HEK293 (cell line): ENCODE measurements at regions not wholly inside any gene's neighbourhood (a gene's known extent, or its start where the extent isn't known, plus 50 kb on each side); places are given as distances from the start of the nearest gene placed in this dataset.

Experiments
- CTCF ChIA-PET: fragments of 350-600 bp; formaldehyde crosslinking; extraction: SDS; loops from one replicate; lab custom pipeline; 2021; ENCODE audit warnings: antibody characterized with exemption; lab: Yijun Ruan, JAX
- POLR2A ChIA-PET: fragments of 300-600 bp; formaldehyde crosslinking; extraction: SDS; loops from one replicate; lab custom pipeline; 2020; ENCODE audit warnings: antibody characterized with exemption, inconsistent platforms; lab: Yijun Ruan, JAX
- H3K27ac ChIP-seq: fragments of 200-500 bp; sonication (Bioruptor generic); 2 replicates; pipeline ENCODE4 v1.5.1; 2014; ENCODE audit warnings: low read depth, low read length, control low read depth, inconsistent platforms; ENCODE audit errors: extremely low read depth
- H3K36me3 ChIP-seq, 2 experiments: fragments of 200-500 bp in 1 of 2; sonication (Bioruptor generic) in 1 of 2; 1 replicate in 1 of 2; 2 replicates in 1 of 2; pipeline ENCODE4 v1.5.1; 2014 to 2017; ENCODE audit warnings: inconsistent platforms in 2 of 2, low read length in 2 of 2; ENCODE audit not compliant: control insufficient read depth in 2 of 2, insufficient read depth in 1 of 2
- H3K4me1 ChIP-seq: fragments of 200-500 bp; sonication (Bioruptor generic); 2 replicates; pipeline ENCODE4 v1.5.1; 2014; ENCODE audit warnings: mild to moderate bottlenecking, low read length, inconsistent platforms; ENCODE audit not compliant: control insufficient read depth, insufficient read depth
- H3K4me3 ChIP-seq: 2 replicates; pipeline ENCODE4 v1.5.1; 2011; ENCODE audit warnings: low read depth, mild to moderate bottlenecking, control low read depth, low read length, moderate library complexity
- H3K9me3 ChIP-seq: fragments of 200-500 bp; sonication (Bioruptor generic); 2 replicates; pipeline ENCODE4 v1.5.1; 2014; ENCODE audit warnings: low read depth, low read length, inconsistent platforms; ENCODE audit not compliant: control insufficient read depth, insufficient read depth
- BCL6B ChIP-seq: fragments of 450-650 bp; formaldehyde crosslinking; IDR thresholded peaks from 2 replicates; pipeline ENCODE4 v1.5.1; 2017; ENCODE audit warnings: missing biosample characterization, missing genetic modification characterization
- OVOL3 ChIP-seq: fragments of 450-650 bp; formaldehyde crosslinking; IDR thresholded peaks from 2 replicates; pipeline ENCODE4 v1.5.1; 2016; ENCODE audit warnings: missing biosample characterization, missing genetic modification characterization
- ZBTB21 ChIP-seq: fragments of 450-650 bp; formaldehyde crosslinking; IDR thresholded peaks from 2 replicates; pipeline ENCODE4 v1.5.1; 2017; ENCODE audit warnings: missing biosample characterization, missing genetic modification characterization
- ZBTB6 ChIP-seq: fragments of 450-650 bp; formaldehyde crosslinking; IDR thresholded peaks from 2 replicates; pipeline ENCODE4 v1.5.1; 2017; ENCODE audit warnings: missing biosample characterization, missing genetic modification characterization
- ZNF155 ChIP-seq: fragments of 450-650 bp; formaldehyde crosslinking; IDR thresholded peaks from 2 replicates; pipeline ENCODE4 v1.5.1; 2016; ENCODE audit warnings: missing biosample characterization, missing genetic modification characterization
- ZNF423 ChIP-seq: fragments of 450-650 bp; formaldehyde crosslinking; IDR thresholded peaks from 2 replicates; pipeline ENCODE4 v1.5.1; 2016; ENCODE audit warnings: missing biosample characterization, missing genetic modification characterization
- ZNF510 ChIP-seq: fragments of 450-650 bp; formaldehyde crosslinking; IDR thresholded peaks from 2 replicates; pipeline ENCODE4 v1.5.1; 2018; ENCODE audit warnings: mild to moderate bottlenecking, missing genetic modification characterization, missing biosample characterization; ENCODE audit not compliant: insufficient replicate concordance
- ZNF558 ChIP-seq: fragments of 450-650 bp; formaldehyde crosslinking; IDR thresholded peaks from 2 replicates; pipeline ENCODE4 v1.5.1; 2016; ENCODE audit warnings: missing biosample characterization, missing genetic modification characterization
- ZNF571 ChIP-seq: fragments of 450-650 bp; formaldehyde crosslinking; IDR thresholded peaks from 2 replicates; pipeline ENCODE4 v1.5.0; 2017; ENCODE audit warnings: missing biosample characterization, missing genetic modification characterization
- ZNF585B ChIP-seq: fragments of 450-650 bp; formaldehyde crosslinking; IDR thresholded peaks from 2 replicates; pipeline ENCODE4 v1.5.1; 2016; ENCODE audit warnings: missing biosample characterization, missing genetic modification characterization
- ZNF621 ChIP-seq: fragments of 450-650 bp; formaldehyde crosslinking; IDR thresholded peaks from 2 replicates; pipeline ENCODE4 v1.5.1; 2017; ENCODE audit warnings: missing biosample characterization, missing genetic modification characterization
- ZNF623 ChIP-seq: fragments of 450-650 bp; formaldehyde crosslinking; IDR thresholded peaks from 2 replicates; pipeline ENCODE4 v1.5.1; 2016; ENCODE audit warnings: missing biosample characterization, missing genetic modification characterization
- ZNF624 ChIP-seq: fragments of 450-650 bp; formaldehyde crosslinking; IDR thresholded peaks from 2 replicates; pipeline ENCODE4 v1.5.1; 2017; ENCODE audit warnings: missing biosample characterization, missing genetic modification characterization
- ZNF626 ChIP-seq: fragments of 450-650 bp; sonication (Bioruptor Pico); formaldehyde crosslinking; IDR thresholded peaks from 2 replicates; pipeline ENCODE4 v1.5.1; 2018; ENCODE audit warnings: missing biosample characterization, missing genetic modification characterization, inconsistent platforms
- ZNF670 ChIP-seq: fragments of 450-650 bp; formaldehyde crosslinking; IDR thresholded peaks from 2 replicates; pipeline ENCODE4 v1.5.1; 2016; ENCODE audit warnings: missing biosample characterization, missing genetic modification characterization, low read depth
- ZNF747 ChIP-seq: fragments of 450-650 bp; formaldehyde crosslinking; IDR thresholded peaks from 2 replicates; pipeline ENCODE4 v1.5.1; 2016; ENCODE audit warnings: missing biosample characterization, missing genetic modification characterization
- TF ChIP-seq, protein P1 (sequence below): fragments of 450-650 bp; formaldehyde crosslinking; IDR thresholded peaks from 2 replicates; pipeline ENCODE4 v1.5.1; 2017; ENCODE audit warnings: missing biosample characterization, missing genetic modification characterization
- TF ChIP-seq, protein P2 (sequence below): fragments of 450-650 bp; formaldehyde crosslinking; conservative IDR thresholded peaks from 2 replicates; pipeline ENCODE4 v1.5.1; 2016; ENCODE audit warnings: low read depth, missing biosample characterization, missing genetic modification characterization
- TF ChIP-seq, protein P3 (sequence below): fragments of 450-650 bp; formaldehyde crosslinking; IDR thresholded peaks from 2 replicates; pipeline ENCODE4 v1.5.1; 2016; ENCODE audit warnings: missing biosample characterization, missing genetic modification characterization

DNA sequence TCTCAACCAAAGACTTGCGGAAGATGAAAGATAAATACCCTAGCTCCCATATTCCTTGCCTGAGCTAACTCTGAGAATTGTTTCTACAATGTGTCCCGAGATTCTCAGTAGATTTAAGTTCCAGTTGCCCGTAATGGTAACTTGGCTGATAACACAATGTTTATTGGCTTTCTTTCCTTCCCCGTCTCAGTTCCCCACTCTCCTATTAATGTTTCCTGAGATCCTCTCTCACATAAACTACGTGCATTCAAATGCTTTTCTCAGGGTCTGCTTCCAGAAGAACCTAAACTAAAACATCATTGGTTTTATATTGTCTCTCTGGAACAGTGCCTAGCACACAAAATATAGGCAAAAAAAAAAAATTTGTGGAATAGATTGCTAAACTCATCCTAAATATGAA, 794.2 kb upstream of the ADGRL2 start:
- peaks cover 3% of the 10 kb centered on the region for H3K4me1 ChIP-seq
- H3K27ac ChIP-seq = no peak overlapping the region
- H3K9me3 ChIP-seq = no peaks in the 10 kb centered on the region
- POLR2A ChIA-PET = no interaction called here
- H3K36me3 ChIP-seq = no peaks in the 10 kb centered on the region
- TF ChIP-seq, protein P1, sequence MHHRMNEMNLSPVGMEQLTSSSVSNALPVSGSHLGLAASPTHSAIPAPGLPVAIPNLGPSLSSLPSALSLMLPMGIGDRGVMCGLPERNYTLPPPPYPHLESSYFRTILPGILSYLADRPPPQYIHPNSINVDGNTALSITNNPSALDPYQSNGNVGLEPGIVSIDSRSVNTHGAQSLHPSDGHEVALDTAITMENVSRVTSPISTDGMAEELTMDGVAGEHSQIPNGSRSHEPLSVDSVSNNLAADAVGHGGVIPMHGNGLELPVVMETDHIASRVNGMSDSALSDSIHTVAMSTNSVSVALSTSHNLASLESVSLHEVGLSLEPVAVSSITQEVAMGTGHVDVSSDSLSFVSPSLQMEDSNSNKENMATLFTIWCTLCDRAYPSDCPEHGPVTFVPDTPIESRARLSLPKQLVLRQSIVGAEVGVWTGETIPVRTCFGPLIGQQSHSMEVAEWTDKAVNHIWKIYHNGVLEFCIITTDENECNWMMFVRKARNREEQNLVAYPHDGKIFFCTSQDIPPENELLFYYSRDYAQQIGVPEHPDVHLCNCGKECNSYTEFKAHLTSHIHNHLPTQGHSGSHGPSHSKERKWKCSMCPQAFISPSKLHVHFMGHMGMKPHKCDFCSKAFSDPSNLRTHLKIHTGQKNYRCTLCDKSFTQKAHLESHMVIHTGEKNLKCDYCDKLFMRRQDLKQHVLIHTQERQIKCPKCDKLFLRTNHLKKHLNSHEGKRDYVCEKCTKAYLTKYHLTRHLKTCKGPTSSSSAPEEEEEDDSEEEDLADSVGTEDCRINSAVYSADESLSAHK (tag by site-specific recombination) = no peak
- TF ChIP-seq, all 188 proteins: peak for 0
- no peak overlapping the region for H3K4me3 ChIP-seq
- CTCF ChIA-PET = interaction anchor here (0.7 kb wide), 2 partner anchors 91 to 432 kb away, joined by 3 to 4 read pairs; no protein-coding TSS in a partner anchor

DNA sequence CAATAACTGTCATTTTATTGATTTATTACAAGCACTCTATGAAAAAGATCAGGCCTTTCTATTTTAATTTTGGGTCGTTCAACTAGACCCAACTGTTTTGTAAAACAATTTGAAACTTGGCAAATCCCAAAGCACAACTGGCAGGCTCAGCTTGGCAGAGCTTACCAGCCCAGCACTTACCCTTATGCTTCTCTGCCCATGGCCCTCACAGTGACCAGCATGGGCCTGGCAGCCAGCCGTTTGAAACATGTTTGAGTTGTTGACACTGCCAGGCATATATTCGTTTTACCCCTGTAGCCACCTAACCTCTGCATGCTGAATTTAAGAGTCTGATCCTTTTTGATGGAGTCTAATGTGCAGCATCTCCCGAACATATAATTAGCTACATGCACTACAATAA, 796.7 kb upstream of the ADGRL2 start:
- Histone ChIP-seq H3K4me3 (no peak overlapping the region), H3K27ac (no peak overlapping the region), H3K36me3 (no peaks in the 10 kb centered on the region), H3K9me3 (no peaks in the 10 kb centered on the region)
- TF ChIP-seq, protein P2, sequence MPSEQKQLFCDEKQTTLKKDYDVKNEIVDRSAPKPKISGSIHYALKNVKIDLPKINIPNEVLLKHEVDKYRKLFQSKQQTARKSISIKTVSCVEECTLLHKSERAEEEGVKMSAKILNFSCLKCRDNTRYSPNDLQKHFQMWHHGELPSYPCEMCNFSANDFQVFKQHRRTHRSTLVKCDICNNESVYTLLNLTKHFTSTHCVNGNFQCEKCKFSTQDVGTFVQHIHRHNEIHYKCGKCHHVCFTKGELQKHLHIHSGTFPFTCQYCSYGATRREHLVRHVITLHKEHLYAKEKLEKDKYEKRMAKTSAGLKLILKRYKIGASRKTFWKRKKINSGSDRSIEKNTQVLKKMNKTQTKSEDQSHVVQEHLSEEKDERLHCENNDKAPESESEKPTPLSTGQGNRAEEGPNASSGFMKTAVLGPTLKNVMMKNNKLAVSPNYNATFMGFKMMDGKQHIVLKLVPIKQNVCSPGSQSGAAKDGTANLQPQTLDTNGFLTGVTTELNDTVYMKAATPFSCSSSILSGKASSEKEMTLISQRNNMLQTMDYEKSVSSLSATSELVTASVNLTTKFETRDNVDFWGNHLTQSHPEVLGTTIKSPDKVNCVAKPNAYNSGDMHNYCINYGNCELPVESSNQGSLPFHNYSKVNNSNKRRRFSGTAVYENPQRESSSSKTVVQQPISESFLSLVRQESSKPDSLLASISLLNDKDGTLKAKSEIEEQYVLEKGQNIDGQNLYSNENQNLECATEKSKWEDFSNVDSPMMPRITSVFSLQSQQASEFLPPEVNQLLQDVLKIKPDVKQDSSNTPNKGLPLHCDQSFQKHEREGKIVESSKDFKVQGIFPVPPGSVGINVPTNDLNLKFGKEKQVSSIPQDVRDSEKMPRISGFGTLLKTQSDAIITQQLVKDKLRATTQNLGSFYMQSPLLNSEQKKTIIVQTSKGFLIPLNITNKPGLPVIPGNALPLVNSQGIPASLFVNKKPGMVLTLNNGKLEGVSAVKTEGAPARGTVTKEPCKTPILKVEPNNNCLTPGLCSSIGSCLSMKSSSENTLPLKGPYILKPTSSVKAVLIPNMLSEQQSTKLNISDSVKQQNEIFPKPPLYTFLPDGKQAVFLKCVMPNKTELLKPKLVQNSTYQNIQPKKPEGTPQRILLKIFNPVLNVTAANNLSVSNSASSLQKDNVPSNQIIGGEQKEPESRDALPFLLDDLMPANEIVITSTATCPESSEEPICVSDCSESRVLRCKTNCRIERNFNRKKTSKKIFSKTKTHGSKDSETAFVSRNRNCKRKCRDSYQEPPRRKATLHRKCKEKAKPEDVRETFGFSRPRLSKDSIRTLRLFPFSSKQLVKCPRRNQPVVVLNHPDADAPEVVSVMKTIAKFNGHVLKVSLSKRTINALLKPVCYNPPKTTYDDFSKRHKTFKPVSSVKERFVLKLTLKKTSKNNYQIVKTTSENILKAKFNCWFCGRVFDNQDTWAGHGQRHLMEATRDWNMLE (tag by site-specific recombination) = no peak
- TF ChIP-seq ZNF155 (tag by site-specific recombination) (no peak), ZNF626 (tag by site-specific recombination) (no peak), ZBTB6 (tag by site-specific recombination) (no peak), ZBTB21 (tag by site-specific recombination) (no peak), ZNF423 (tag by site-specific recombination) (no peak), ZNF623 (no peak), ZNF571 (tag by site-specific recombination) (no peak), BCL6B (tag by site-specific recombination) (no peak), ZNF621 (no peak), ZNF510 (tag by site-specific recombination) (no peak), ZNF670 (tag by site-specific recombination) (no peak), ZNF558 (tag by site-specific recombination) (no peak), ZNF585B (no peak), ZNF747 (tag by site-specific recombination) (no peak), OVOL3 (tag by site-specific recombination) (no peak), ZNF624 (no peak)
- TF ChIP-seq, protein P3, sequence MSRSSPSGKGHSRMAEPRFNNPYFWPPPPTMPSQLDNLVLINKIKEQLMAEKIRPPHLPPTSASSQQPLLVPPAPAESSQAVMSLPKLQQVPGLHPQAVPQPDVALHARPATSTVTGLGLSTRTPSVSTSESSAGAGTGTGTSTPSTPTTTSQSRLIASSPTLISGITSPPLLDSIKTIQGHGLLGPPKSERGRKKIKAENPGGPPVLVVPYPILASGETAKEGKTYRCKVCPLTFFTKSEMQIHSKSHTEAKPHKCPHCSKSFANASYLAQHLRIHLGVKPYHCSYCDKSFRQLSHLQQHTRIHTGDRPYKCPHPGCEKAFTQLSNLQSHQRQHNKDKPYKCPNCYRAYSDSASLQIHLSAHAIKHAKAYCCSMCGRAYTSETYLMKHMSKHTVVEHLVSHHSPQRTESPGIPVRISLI (tag by site-specific recombination) = no peak
- TF ChIP-seq, all 188 proteins: peak for 0
- CTCF ChIA-PET = no interaction called here
- H3K4me1 ChIP-seq = peaks cover 3% of the 10 kb centered on the region
- POLR2A ChIA-PET = no interaction called here
